ENCODE measurements at regions not wholly inside any gene's neighbourhood (a gene's known extent, or its start where the extent isn't known, plus 50 kb on each side); places are given as distances from the start of the nearest gene placed in this dataset.

- H3K27me3 ChIP-seq (replicated peaks; ENCODE audit: control insufficient read depth, insufficient read depth, low read length): no peaks in the 10 kb centered on the region
- H3K4me3 ChIP-seq (ENCODE audit: low read length): no peak overlapping the region
- no peaks in the 10 kb centered on the region for H3K36me3 ChIP-seq (ENCODE audit: control insufficient read depth, insufficient read depth, low read length, severe bottlenecking)
- H3K9ac ChIP-seq (ENCODE audit: low read length): no peak overlapping the region
- no peaks in the 10 kb centered on the region for H3K9me3 ChIP-seq (ENCODE audit: control insufficient read depth, low read length)
- no peaks in the 10 kb centered on the region for H3K4me1 ChIP-seq (ENCODE audit: control insufficient read depth, insufficient read depth, low read length)
- no peak for DNase-seq (ENCODE audit: low read depth)
Observed at GRCh38 chr21:22235866-22236590, 1237.8 kb downstream of the NCAM2 start.

DNA sequence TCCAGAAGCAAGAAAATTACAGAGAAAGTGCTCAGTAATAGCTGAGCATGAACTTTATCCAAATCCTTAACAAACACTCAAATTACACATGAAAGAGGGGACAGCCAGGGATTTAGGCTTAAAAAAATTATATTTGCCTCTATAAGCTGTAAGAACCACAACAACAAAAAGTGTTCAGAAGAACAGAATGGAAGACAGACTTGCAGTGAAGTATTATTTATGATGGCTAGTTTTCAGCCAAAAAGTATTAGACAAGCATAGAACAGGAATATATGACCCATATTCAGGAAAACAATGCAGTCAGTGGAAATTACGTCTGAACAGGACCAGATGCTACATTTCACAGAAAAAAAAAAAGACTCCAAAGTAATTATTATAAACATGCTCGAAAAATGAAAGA, 1246.3 kb downstream of the NCAM2 start:
- Histone ChIP-seq H3K27me3 (replicated peaks; ENCODE audit: control insufficient read depth, insufficient read depth, low read length) (no peaks in the 10 kb centered on the region), H3K9ac (ENCODE audit: low read length) (no peak overlapping the region), H3K9me3 (ENCODE audit: control insufficient read depth, low read length) (no peaks in the 10 kb centered on the region), H3K36me3 (ENCODE audit: control insufficient read depth, insufficient read depth, low read length, severe bottlenecking) (no peaks in the 10 kb centered on the region), H3K4me3 (ENCODE audit: low read length) (no peak overlapping the region), H3K4me1 (ENCODE audit: control insufficient read depth, insufficient read depth, low read length) (no peaks in the 10 kb centered on the region)
- DNase-seq (ENCODE audit: low read depth): no peak

DNA sequence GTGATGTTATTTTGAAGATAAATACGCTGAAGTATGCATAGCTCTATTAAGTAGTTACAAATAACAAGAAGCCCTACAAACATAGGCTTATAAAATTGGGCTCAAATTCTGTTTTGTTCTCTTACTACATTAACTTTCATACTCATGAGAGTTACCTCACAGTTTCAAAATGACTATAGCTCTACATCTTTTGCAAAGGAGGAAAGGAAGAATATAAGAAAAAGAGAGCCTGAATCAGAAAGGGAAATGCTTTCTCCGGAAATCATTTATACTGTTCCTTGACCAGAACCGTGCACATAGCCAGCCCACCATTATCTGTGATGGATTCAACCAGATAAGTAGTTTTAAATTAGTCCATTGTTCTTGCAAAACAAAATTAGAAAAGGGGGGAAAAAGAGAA, 1252.1 kb downstream of the NCAM2 start:
- Histone ChIP-seq H3K4me1 (ENCODE audit: control insufficient read depth, insufficient read depth, low read length) (no peaks in the 10 kb centered on the region), H3K9ac (ENCODE audit: low read length) (no peak overlapping the region), H3K4me3 (ENCODE audit: low read length) (no peak overlapping the region), H3K27me3 (replicated peaks; ENCODE audit: control insufficient read depth, insufficient read depth, low read length) (no peaks in the 10 kb centered on the region), H3K9me3 (ENCODE audit: control insufficient read depth, low read length) (peaks cover 5% of the 10 kb centered on the region), H3K36me3 (ENCODE audit: control insufficient read depth, insufficient read depth, low read length, severe bottlenecking) (no peaks in the 10 kb centered on the region)
- DNase-seq (ENCODE audit: low read depth): no peak

DNA sequence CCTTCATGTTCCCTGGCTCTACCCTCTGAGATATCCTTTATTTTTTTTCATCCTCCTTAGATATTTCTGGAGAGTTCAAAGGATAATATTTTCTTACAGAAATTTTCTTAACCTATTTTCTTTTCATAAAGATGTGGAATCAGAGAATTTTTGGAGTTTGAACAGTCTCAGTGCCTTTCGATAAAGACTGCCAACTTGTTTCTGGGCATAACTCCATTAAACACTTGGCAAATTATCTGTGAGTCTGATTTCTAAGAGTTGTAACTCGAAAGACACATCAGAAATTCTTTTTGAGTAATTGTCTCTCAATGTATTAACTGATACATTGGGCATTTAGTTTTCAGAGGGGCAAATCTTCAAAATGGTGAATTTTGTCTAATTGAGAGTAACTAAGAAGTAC, 1255.6 kb downstream of the NCAM2 start:
- Histone ChIP-seq H3K4me1 (ENCODE audit: control insufficient read depth, insufficient read depth, low read length) (no peaks in the 10 kb centered on the region), H3K4me3 (ENCODE audit: low read length) (no peak overlapping the region), H3K9ac (ENCODE audit: low read length) (no peak overlapping the region), H3K9me3 (ENCODE audit: control insufficient read depth, low read length) (peaks cover 5% of the 10 kb centered on the region), H3K36me3 (ENCODE audit: control insufficient read depth, insufficient read depth, low read length, severe bottlenecking) (no peaks in the 10 kb centered on the region), H3K27me3 (replicated peaks; ENCODE audit: control insufficient read depth, insufficient read depth, low read length) (no peaks in the 10 kb centered on the region)
- DNase-seq (ENCODE audit: low read depth): no peak

DNA sequence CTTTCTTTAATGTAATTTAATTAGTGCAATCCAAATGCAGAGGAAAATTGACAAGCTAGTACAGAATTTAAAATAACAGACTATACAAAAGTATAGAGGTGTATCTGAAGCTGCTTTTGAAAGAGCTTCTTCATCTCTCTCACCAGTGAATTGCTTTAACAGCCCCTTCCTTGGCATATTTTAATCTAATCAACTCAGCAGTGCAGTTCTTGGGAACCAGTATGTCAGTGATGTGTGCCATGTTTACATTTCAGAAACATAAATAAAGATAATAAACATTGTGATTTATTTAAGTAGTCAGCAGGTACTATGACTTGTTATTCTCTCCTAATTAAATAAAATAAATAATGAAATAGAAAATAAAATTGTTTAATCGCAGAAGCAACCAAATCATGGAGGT, 1260.6 kb downstream of the NCAM2 start:
- no peaks in the 10 kb centered on the region for H3K27me3 ChIP-seq (replicated peaks; ENCODE audit: control insufficient read depth, insufficient read depth, low read length)
- no peaks in the 10 kb centered on the region for H3K4me1 ChIP-seq (ENCODE audit: control insufficient read depth, insufficient read depth, low read length)
- no peaks in the 10 kb centered on the region for H3K36me3 ChIP-seq (ENCODE audit: control insufficient read depth, insufficient read depth, low read length, severe bottlenecking)
- H3K9ac ChIP-seq (ENCODE audit: low read length): no peak overlapping the region
- peaks cover 3% of the 10 kb centered on the region for H3K9me3 ChIP-seq (ENCODE audit: control insufficient read depth, low read length)
- H3K4me3 ChIP-seq (ENCODE audit: low read length): no peak overlapping the region
- DNase-seq (ENCODE audit: low read depth): no peak

DNA sequence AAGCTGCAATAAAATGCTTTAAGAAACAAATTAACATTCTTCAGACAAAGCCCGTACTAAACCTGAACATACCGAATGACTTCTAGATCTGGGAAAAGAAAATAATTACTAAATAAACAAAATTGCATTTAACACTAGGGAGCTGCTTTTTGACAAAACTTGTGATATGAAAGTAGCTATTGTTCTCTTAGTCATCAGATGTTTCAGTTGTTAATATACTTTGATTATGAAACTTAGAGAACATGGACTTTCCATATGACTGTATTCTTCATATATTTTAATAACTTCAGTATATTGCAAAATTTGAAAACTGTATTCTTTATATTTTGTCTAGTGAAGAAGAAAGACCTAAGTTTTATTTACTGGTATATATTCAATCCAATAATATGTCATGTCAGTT, 1262.1 kb downstream of the NCAM2 start:
- H3K9me3 ChIP-seq (ENCODE audit: control insufficient read depth, low read length): no peaks in the 10 kb centered on the region
- no peaks in the 10 kb centered on the region for H3K4me1 ChIP-seq (ENCODE audit: control insufficient read depth, insufficient read depth, low read length)
- no peaks in the 10 kb centered on the region for H3K27me3 ChIP-seq (replicated peaks; ENCODE audit: control insufficient read depth, insufficient read depth, low read length)
- H3K9ac ChIP-seq (ENCODE audit: low read length): no peak overlapping the region
- H3K36me3 ChIP-seq (ENCODE audit: control insufficient read depth, insufficient read depth, low read length, severe bottlenecking): no peaks in the 10 kb centered on the region
- DNase-seq (ENCODE audit: low read depth): no peak
- no peak overlapping the region for H3K4me3 ChIP-seq (ENCODE audit: low read length)

GRCh38 chr21:22263890-22264289, 1265.7 kb downstream of the NCAM2 start:
- Histone ChIP-seq H3K36me3 (ENCODE audit: control insufficient read depth, insufficient read depth, low read length, severe bottlenecking) (no peaks in the 10 kb centered on the region), H3K9me3 (ENCODE audit: control insufficient read depth, low read length) (no peaks in the 10 kb centered on the region), H3K9ac (ENCODE audit: low read length) (no peak overlapping the region), H3K4me1 (ENCODE audit: control insufficient read depth, insufficient read depth, low read length) (no peaks in the 10 kb centered on the region), H3K4me3 (ENCODE audit: low read length) (no peak overlapping the region), H3K27me3 (replicated peaks; ENCODE audit: control insufficient read depth, insufficient read depth, low read length) (no peaks in the 10 kb centered on the region)
- no peak for DNase-seq (ENCODE audit: low read depth)

DNA sequence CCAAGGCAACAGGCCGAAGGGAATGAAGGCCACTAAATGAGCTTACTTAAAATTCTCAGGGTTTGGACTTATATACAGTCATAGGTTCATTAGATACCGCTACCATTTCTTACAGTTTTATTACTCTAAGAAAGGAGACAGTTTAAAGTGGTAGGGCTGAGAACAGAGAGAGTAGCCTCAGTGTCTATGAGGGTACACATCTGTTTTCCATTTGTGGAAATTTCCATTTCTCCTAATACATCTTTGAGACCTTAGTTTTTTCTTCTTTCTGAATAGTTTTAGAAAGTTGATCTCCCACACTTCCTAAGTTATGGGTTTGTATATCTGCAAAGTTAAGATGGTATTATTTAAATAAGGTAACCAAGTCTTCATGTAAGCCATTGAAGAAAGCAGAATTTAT, 1279.1 kb downstream of the NCAM2 start:
- Histone ChIP-seq H3K4me3 (ENCODE audit: low read length) (no peak overlapping the region), H3K27me3 (replicated peaks; ENCODE audit: control insufficient read depth, insufficient read depth, low read length) (no peaks in the 10 kb centered on the region), H3K9ac (ENCODE audit: low read length) (no peak overlapping the region), H3K4me1 (ENCODE audit: control insufficient read depth, insufficient read depth, low read length) (no peaks in the 10 kb centered on the region), H3K9me3 (ENCODE audit: control insufficient read depth, low read length) (no peaks in the 10 kb centered on the region), H3K36me3 (ENCODE audit: control insufficient read depth, insufficient read depth, low read length, severe bottlenecking) (no peaks in the 10 kb centered on the region)
- no peak for DNase-seq (ENCODE audit: low read depth)

DNA sequence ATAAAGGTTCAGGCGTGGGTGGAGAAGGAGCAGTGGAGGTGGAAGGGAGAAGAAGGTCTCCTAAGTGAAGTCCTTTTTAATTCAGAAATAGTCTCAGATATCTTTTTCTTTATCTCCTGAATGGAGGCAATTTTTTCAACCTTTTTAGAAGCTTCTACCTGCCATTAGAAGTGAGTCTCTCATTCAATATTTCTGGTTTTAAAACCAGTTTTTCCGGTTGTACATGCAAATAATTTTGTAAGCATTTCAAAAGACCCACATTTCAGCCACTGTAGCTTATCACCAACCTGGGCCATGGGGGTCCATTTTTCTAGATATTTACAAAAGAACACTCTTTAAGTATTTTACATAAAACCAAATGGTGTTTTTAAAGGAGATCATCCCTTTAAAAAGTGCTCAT, 1280.2 kb downstream of the NCAM2 start:
- no peaks in the 10 kb centered on the region for H3K27me3 ChIP-seq (replicated peaks; ENCODE audit: control insufficient read depth, insufficient read depth, low read length)
- H3K36me3 ChIP-seq (ENCODE audit: control insufficient read depth, insufficient read depth, low read length, severe bottlenecking): no peaks in the 10 kb centered on the region
- no peak overlapping the region for H3K9ac ChIP-seq (ENCODE audit: low read length)
- H3K9me3 ChIP-seq (ENCODE audit: control insufficient read depth, low read length): no peaks in the 10 kb centered on the region
- DNase-seq (ENCODE audit: low read depth): no peak
- no peaks in the 10 kb centered on the region for H3K4me1 ChIP-seq (ENCODE audit: control insufficient read depth, insufficient read depth, low read length)
- H3K4me3 ChIP-seq (ENCODE audit: low read length): no peak overlapping the region

DNA sequence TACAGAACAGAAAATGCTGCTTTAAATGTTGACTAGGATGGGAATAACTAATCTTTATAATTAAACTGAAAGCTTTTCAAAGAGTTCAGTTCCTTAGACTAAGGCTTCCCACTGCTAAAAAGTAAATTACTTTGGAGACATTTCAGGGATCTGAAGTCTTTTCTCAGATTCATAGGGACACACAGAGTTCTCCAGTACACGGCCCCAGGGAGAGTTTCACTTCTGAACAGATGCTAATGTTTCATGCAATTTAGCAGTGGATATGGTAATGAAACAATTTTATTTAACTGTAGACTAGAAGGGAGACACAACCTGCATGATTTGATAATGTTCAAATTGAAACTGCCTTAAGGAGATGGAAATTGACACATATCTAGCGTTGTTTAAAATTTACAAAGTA, 1282.6 kb downstream of the NCAM2 start:
- no peaks in the 10 kb centered on the region for H3K36me3 ChIP-seq (ENCODE audit: control insufficient read depth, insufficient read depth, low read length, severe bottlenecking)
- no peaks in the 10 kb centered on the region for H3K4me1 ChIP-seq (ENCODE audit: control insufficient read depth, insufficient read depth, low read length)
- DNase-seq (ENCODE audit: low read depth): no peak
- H3K4me3 ChIP-seq (ENCODE audit: low read length): no peak overlapping the region
- no peaks in the 10 kb centered on the region for H3K27me3 ChIP-seq (replicated peaks; ENCODE audit: control insufficient read depth, insufficient read depth, low read length)
- no peak overlapping the region for H3K9ac ChIP-seq (ENCODE audit: low read length)
- H3K9me3 ChIP-seq (ENCODE audit: control insufficient read depth, low read length): no peaks in the 10 kb centered on the region

DNA sequence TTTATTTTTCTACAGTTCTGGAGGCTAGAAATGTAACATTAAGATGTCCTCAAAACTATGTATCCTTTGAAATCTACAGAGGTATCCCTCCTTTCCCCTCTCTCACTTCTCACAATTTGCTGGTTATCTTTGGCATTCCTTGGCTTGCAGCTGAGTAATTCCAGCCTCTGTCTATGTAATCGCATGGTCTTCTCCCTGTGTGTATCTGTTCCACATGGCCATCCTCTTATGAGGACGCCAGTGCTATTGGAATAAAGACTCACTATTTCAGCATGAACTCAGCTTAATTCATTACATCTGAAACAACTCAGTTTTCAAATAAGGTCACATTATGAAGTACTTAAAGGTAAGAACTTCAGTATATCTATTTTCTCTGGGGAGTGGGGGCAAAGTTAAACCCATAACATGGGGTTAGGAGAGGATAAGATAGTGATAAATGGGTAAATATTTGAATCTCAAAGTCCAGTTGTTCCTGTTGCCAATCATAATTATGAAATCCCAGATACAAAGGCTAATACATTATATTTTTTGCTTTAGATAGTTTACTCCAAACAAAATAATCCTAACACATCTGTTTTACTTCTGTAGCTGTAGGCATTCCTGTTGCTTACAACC, 1290.8 kb downstream of the NCAM2 start:
- no peak for DNase-seq (ENCODE audit: low read depth)
- Histone ChIP-seq H3K4me1 (ENCODE audit: control insufficient read depth, insufficient read depth, low read length) (no peaks in the 10 kb centered on the region), H3K4me3 (ENCODE audit: low read length) (no peak overlapping the region), H3K36me3 (ENCODE audit: control insufficient read depth, insufficient read depth, low read length, severe bottlenecking) (no peaks in the 10 kb centered on the region), H3K27me3 (replicated peaks; ENCODE audit: control insufficient read depth, insufficient read depth, low read length) (no peaks in the 10 kb centered on the region), H3K9me3 (ENCODE audit: control insufficient read depth, low read length) (peaks cover 2% of the 10 kb centered on the region), H3K9ac (ENCODE audit: low read length) (no peak overlapping the region)

GRCh38 chr21:22292144-22292543, 1293.9 kb downstream of the NCAM2 start:
- no peaks in the 10 kb centered on the region for H3K27me3 ChIP-seq (replicated peaks; ENCODE audit: control insufficient read depth, insufficient read depth, low read length)
- no peaks in the 10 kb centered on the region for H3K4me1 ChIP-seq (ENCODE audit: control insufficient read depth, insufficient read depth, low read length)
- no peak overlapping the region for H3K9ac ChIP-seq (ENCODE audit: low read length)
- no peak overlapping the region for H3K4me3 ChIP-seq (ENCODE audit: low read length)
- no peaks in the 10 kb centered on the region for H3K9me3 ChIP-seq (ENCODE audit: control insufficient read depth, low read length)
- DNase-seq (ENCODE audit: low read depth): no peak
- H3K36me3 ChIP-seq (ENCODE audit: control insufficient read depth, insufficient read depth, low read length, severe bottlenecking): no peaks in the 10 kb centered on the region
